ENCODE measurements at regions not wholly inside any gene's neighbourhood (a gene's known extent, or its start where the extent isn't known, plus 50 kb on each side); places are given as distances from the start of the nearest gene placed in this dataset.

GRCh38 chr6:144989319-144990107 lies 704.4 kb downstream of the UTRN start:
- H3K4me3 Mint-ChIP-seq, result no peak overlapping the region

More at GRCh38 chr6:144989319-144990107, 704.4 kb downstream of the UTRN start:
- peaks cover 4% of the 10 kb centered on the region for H3K9me2 ChIP-seq (ENCODE audit: insufficient read depth)
- ATAC-seq, result no peak
- Mint-ChIP-seq H3K27me3 (ENCODE audit: insufficient read depth, low read depth, poor library complexity) (no peaks in the 10 kb centered on the region), H3K4me1 (peaks cover 6% of the 10 kb centered on the region), H3K36me3 (ENCODE audit: low read depth) (peaks cover 5% of the 10 kb centered on the region; the same call in 2 of the 3 replicates), H3K9me3 (peaks cover 6% of the 10 kb centered on the region), H3K27ac (no peak overlapping the region)
- no peaks in the 10 kb centered on the region for H3K79me2 ChIP-seq (replicated peaks; ENCODE audit: insufficient read depth)
- no peak overlapping the region for H3K27ac ChIP-seq (ENCODE audit: low read depth)
- no peaks in the 10 kb centered on the region for H3K36me3 ChIP-seq (ENCODE audit: insufficient read depth)
- no peak overlapping the region for H3K4me3 ChIP-seq
- H4K20me1 ChIP-seq (replicated peaks; ENCODE audit: insufficient read depth), result no peaks in the 10 kb centered on the region
- H3K27me3 ChIP-seq (ENCODE audit: insufficient read depth), result no peaks in the 10 kb centered on the region
- no peak for DNase-seq (ENCODE audit: low spot score)
- no peak for TF ChIP-seq CTCF (conservative IDR thresholded peaks at IDR 0.05; ENCODE audit: low read depth in 2 of 2)
- TF ChIP-seq NANOG (IDR thresholded peaks at IDR 0.05; ENCODE audit: borderline replicate concordance), result no peak
- no peak for TF ChIP-seq STAT1 (IDR thresholded peaks at IDR 0.05; ENCODE audit: unreplicated experiment)
- TF ChIP-seq REST (IDR thresholded peaks at IDR 0.05; ENCODE audit: unreplicated experiment), result no peak
- no peak for TF ChIP-seq ZNF331 (CRISPR knock-in tag; IDR thresholded peaks at IDR 0.05; ENCODE audit: low read depth)
- TF ChIP-seq ZNF114 (CRISPR knock-in tag; IDR thresholded peaks at IDR 0.05), result no peak
- no peak for TF ChIP-seq EZH2 (IDR thresholded peaks at IDR 0.05; ENCODE audit: low read depth, unreplicated experiment)
- TF ChIP-seq CREB1 (CRISPR knock-in tag; IDR thresholded peaks at IDR 0.05; ENCODE audit: low read depth), result no peak
- no peak for TF ChIP-seq ETS1 (IDR thresholded peaks at IDR 0.05)
- TF ChIP-seq JUNB (IDR thresholded peaks at IDR 0.05; ENCODE audit: unreplicated experiment), result no peak
- no peak for TF ChIP-seq POLR2AphosphoS5 (IDR thresholded peaks at IDR 0.05; ENCODE audit: low read depth)
- no peak for TF ChIP-seq EZH2phosphoT487 (IDR thresholded peaks at IDR 0.05; ENCODE audit: unreplicated experiment)
- no peak for TF ChIP-seq ZNF462 (CRISPR knock-in tag; IDR thresholded peaks at IDR 0.05)
- peaks cover 3% of the 10 kb centered on the region; the same call in 1 of the 2 replicates for H3K4me1 ChIP-seq (ENCODE audit: insufficient read depth)
- peak overlapping the region; percentile 92; the same call in 1 of the 2 replicates for H2AFZ ChIP-seq
- no peaks in the 10 kb centered on the region for H3F3A ChIP-seq (replicated peaks; ENCODE audit: low read depth)
- no peak overlapping the region for H3K4me2 ChIP-seq

Data from GM23338 (cell line).